ENCODE measurements at regions not wholly inside any gene's neighbourhood (a gene's known extent, or its start where the extent isn't known, plus 50 kb on each side); places are given as distances from the start of the nearest gene placed in this dataset.
"Not testable (repeated sequence)": the region's sequence is repeated elsewhere in the genome, so short reads cannot be mapped to it uniquely, and the experiment has no call there.

DNA sequence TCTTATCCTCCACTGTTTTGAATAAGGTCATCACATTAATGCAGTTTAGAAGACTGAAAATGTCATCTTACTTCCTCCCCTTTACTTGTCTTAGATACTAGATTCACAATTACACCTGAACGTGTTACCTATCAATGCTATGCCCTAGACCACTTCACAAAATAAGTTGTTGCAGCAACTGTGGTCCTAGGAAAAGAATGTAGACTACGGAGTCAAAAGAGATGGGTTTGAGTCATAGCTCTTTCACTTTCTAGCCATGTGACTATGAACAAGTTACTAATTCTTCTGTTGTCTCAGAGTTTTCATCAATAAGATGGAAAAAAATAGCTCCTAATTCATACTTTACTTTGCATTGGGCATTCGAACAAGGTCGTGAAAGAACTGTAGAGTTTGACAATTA is 164.3 kb upstream of the PREP start:
- no peak for DNase-seq

DNA sequence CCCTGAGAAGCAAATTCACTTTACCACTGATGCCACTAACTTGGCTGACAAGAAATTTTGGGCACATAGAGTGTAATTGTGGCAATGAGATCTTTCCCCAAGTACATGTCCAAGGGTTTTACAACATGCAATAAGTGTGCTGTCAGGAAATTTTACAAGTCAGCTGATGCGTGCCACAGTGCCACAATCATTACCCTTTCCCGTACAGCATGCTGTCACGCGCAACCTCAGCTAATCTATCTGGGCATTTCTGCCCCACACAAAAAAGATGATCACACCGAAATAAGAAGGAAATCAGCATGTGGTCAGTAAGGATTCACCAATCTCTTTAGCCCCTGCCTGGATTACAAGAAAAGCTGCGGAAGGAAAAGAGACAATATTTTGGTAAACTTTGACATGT is 163.6 kb upstream of the PREP start:
- no peak for DNase-seq

DNA sequence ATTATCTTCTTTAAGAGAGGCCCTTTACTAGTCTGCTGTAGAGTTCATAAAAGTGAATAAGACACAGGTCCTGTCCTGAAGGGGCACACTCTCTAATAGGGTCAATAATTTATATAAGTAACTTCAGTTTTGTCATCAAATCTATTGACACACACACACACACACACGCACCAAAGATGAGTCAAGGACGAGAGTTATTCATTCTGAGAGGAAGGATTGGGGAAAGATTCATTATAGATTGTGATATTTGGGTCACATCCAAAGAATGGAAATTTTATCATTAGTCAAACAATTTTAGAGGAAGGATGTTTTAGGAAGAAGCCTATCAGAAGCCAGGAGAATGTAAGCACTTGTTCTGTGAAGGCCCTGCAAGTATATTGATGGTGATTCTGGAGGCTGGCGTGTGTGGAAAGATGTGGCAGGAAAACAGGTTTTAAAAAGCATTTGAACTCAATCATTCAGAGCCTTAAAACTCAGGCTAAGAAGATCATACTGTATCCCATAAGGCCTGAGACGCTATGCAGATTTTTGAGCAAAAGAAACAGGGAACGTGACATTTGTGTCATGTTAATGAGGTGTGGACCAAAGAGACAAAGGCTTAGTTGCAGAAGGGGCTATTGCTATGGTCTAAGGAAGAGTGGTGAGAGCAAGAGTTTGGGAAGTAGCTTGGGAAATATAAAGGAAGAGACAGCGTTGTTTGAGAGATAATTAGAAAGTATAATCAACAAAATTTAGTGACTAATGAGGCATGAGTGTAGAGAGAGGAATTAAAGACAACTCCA is 161.4 kb upstream of the PREP start:
- DNase-seq, result no peak

DNA sequence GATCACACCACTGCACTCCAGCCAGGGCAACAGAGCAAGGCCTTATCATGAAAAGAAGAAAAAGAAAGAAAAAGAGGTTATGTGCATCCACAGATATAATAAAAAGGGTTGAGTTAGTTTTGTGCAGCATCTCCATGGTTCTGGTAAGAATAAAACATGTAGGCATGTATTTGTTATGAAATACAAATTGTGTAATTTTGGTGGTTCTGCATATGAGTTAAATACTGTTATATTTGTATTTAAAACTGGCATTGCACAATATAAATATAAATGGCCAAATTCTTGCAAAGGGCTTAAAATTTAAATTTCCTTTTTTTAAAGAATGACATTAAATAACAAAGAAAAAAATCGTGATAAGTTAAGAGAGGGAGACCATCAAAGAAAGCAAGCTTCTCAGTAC is 159.1 kb upstream of the PREP start:
- no peak for DNase-seq

DNA sequence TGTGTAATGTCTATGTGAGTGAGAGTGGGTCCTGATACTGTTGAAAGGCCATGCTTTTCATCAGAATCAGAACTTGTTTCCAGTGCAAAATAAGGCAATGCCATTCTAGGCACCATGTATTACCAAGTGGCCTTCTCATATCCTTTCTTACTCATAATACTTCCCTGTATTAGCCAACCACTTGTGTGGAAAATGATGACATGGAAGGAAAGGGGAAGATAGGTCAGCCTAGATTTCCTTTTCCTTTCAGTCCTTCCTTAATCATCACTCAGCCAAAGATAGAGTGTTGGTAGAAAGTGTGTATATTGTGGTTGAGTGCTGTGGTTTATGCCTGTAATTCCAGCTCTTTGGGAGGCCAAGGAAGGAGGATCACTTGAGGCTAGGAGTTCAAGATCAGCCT is 158.6 kb upstream of the PREP start:
- DNase-seq, result no peak

DNA sequence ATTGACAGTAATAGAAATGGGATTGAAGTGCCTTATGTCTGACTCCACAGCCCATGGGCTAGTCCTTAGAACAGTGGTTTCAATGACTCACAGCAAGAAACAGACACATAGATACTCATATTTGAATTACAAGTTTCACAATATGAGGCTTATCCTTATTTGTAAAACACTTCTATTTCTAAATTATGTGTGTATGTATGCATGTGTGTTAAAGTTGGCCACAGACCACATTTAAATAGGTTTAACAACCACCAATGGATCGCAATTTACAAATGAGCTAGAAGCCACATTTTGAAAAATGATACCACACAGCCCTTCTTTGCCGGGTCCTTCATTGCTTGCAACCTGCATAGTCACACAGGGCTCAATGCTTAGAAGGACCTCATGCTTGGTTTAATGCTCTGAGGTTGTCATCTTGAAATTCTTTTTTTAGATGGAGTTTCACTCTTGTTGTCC is 157.8 kb upstream of the PREP start:
- no peak for DNase-seq

DNA sequence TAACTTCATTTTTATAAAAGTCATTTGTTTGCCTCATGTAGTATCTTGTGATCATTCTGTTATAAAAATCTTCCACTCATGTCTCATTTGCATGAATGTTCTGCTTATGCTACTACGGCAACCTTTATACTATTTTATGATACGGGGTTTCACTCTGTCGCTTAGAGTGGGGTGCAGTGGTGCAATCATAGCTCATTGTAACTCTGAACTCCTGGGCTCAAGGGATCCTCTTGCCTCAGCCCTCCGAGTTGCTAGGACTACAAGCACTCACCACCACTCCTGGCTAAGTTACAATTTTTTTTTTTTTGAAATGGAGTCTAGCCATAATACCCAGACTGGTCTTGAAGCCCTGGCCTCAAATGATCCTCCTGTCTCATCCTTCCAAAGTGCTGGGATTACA is 154.4 kb upstream of the PREP start:
- DNase-seq, result no peak

DNA sequence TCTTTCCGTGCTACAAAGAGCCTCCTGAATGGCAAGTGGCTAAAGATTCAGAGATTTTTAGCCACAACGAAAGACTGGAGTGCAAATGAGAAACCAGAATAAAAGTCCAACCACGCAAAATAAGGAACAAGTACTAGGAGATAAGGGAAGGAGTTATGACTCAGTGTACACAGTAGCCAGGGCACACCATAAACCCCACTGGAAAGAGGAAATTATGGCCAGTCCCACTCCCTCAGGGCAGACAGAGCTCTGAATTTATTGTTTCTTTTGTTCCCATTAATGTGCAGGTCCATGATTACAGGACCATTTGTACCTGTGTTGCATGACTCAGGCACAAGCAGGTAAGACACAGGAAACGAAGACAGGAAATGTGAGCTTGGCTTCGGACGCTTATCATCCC is 150.3 kb upstream of the PREP start:
- no peak for DNase-seq

DNA sequence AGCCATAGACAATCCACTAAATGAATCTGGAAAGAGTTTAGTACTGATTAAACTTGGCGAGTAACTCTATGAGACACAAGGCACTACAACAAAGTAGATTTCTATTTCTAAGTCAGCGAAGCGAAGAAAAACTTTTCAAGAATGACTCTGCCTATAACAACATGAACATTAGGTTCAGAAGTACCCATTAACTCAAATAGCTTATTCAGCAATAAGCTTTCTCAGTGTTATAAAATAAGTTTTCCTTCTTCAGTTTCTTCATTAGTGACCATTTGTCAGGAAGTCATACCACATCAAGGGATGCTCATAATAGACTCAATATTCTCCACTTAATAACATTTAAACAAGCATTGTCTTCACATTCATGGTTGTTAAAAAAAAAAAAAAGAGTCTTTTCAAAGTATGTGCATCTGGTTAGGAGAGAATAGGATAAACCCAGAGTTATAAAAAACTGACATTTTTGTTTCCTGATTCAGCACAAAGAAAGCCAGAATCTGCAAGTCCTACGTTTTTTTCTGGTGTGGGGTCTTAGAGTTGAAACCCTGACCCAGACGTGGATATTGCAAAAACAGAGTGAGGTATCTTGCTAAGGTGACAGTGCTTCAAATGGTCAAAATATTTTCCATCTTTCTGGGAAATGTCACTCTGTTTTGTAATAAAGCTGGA is 148.2 kb upstream of the PREP start:
- no peak for DNase-seq

DNA sequence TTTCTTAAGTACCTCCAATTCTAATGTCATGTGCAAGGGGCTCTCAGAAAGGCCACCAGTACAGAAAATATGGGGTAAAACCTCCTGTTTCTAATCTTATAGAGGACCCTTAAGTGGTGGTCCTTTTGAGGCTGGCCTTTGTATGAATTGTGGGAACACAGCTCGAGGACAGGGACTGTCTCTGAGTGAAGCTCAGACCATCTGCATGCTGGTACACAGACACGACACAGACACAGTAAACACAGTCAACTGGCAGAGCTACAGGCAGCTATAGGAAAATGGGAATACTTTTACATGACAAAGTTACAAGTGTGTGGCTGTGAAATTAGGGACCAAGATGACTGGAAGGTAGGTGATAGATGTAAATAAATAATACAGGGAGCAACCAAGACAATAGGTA is 143.9 kb upstream of the PREP start:
- no peak for DNase-seq

DNA sequence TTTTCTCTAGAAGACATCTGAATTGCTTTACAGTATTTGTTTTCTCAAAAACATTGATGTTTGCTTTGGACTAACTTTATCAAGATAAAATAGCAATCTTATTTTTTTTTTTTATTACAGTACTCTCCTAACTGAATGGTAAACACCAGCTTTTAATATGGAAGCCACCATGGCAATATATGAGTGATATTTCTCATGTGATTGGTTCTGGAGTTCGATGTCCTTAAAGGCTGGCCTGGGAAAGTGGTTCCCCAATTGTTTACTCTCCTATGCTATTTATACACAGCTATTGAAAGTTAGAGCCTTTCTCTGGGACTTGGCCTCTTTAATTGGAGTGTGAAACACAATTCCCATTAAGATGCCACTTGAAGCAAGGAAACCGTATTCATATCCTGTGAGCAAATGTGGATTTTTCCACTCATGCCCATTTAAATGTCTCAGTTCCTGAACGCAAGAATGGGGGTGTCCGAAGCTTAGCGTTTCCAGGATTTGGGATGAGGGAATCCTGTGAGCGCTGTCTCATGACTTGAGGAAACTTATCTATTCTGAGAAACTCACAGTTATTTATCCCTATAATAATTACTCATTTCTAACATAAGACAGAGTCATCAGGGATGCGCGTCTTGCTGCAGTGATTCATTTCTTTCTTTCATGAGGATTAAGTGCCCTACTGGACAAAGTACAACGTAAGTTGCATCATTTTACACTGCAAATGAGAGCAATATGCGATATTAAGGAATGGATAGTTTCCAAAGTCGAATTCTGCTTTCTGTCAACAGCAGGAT is 143.3 kb upstream of the PREP start:
- no peak for DNase-seq

DNA sequence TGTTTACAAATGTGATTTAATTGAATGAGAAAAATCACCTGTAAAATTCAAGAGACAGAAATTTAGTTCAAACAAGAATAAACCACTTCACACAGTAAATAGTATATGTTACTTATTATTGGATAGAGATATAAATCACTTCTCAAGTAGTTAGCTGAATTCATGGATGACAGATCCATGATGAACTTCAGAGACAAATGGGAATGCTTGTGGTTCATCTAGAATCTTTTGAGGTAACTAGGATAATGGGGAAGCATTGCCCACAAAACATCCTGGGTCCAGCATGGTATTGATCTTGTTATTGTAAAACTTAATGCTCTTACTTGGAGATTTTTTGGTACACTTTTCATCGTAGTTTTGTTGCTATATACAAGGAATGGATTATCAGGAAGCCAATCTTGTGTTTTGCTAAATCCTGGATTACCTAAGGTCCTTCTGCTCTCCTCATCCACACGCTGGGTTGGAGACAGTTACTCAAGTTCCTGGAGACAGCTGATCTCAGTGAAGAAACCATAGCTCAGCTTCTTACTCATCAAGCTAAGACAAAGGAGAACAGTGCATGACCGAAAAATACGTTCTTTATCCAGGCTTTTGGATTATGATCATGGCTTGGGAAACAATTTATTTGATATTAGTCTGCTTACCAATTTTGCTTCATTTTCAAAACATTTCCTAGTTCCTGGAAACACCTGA is 142.5 kb upstream of the PREP start:
- no peak for DNase-seq

DNA sequence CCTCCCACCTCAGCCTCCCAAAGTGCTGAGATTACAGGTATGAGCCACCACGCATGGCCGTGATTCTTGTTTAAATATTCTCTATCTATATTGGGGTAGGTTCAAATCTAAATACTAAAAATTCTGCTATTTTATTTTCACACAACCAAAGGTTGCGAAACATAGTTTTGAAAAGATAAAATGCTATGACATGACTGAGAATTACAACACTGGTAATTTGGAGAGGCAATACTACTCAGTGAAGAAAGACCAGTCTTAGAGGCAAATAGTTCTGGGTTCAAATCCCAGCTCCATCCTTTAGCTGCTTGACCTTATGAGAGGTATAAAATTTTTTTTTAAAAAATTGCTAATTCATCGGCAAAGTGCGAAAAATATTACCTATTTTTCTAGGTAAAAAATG is 137.0 kb upstream of the PREP start:
- DNase-seq, result no peak

DNA sequence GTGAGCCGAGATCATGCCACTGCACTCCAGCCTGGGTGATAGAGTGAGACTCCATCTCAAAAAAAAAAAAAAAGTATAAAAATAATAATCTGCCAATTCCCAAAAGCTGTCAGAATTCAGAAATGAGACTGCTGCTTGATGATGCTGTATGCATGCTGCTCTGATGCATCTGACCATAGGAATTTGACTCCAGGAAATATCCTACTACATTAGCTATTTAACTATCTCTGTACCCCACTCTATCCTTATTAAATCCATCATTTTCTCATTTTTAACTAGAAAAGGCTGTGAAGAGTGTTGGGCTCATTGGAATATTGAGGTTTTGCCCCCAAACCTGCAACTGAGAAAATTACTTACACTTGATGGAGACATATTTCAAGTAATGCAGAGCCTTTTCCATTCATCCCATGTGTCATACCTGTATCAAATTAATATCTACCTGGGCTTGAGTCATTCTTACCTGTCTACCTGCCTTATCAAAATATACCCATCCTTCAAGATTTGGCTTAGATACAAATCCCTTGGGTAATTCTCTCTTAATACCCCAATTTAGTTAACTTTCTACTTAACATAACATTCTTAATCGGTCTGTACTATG is 135.2 kb upstream of the PREP start:
- no peak for DNase-seq

DNA sequence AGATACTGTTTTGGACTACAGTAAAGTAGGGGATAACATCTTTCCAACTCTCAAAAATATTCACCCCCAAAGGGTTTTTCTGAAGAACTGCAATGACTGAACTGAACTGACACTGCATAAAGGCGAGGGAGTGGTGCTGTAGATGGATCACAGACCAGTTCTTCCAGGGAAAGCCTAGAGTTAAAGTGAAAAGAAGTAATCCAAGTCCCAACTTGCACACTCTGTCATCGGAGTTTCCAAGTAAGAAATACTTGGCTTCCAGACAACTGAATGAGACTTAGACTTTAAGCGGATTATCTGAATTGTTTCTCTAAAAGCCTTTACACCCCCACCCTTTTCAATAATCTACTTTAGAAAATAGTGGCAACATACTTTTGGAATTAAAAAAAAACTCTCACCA is 134.1 kb upstream of the PREP start:
- DNase-seq, result peak; percentile 7

DNA sequence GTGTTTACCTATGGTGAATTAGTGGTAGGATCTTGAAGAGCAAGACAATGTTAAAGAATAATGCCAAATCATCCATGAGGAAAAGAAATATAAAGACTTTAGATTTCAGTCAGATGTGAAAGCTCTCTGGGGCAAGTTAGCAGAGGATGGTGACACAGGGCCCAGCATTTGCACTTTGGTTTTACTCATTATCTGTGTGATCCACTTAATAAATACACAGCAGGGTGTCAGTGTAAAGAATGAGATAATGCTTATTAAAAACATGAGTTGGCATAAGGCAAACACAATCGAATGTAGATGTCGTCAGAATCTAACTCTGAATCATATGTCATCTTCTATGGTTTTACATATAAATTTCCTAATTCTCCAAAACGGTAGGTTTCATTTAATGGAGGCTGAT is 130.4 kb upstream of the PREP start:
- DNase-seq, result no peak

DNA sequence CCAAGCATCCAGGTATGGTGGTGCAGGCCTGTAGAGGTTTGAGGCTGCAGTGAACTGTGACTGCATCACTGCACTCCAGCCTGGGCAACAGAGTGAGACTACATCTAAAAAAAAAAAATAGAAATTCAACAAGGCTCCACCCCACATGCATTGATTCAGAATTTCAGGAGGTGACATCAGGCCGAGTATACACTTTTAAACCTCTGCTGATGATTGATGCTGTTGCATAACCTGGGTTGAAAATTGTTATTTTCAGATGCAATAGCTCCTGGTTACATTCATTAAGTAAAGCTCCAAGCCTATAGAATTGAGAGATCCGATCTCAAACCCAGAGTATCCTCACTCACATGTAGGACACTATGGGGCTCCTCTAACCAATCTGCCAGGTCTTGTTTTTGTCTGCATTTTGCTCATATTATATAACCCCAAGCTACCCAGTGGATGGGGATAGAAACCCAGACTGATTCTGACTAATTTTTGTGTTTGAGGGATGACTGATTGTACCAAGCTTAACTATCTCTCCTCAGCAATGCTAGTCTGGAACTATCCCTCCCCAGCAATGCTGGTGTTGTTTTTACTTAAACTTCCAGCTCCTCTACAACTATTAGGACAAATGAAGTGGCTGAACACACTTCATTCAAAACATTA is 123.5 kb upstream of the PREP start:
- DNase-seq, result no peak

DNA sequence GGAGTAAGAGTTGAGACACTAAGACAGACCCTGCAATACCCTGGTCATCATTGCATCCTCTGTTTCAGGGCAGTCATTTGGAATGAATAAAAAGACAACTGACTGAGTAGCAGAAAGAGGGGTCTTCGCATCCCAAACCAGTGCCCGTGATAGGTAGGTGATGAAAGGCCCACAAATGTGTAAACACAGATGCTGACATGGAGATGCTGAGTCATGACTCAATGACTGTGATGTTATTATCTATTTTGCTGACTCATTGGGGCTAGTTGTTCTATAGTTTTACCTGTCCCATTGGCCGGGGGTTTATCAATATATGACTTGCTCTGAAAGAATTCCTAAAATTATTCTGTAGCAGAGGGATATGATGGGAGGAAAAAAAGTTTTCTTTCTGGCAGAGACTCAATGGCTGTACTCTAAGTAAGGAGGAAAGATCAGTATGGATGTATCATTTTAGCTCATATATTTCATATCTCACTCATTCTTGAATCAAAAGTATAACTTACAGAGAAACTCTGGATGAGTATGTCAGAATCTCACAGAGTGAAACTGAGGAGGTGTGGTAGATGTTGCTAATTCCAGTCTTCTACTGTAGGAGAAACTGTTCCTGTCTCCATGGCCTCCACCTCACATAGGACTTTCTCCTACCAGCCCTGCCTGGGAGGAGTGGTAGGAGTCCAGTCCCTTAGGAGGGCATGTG is 119.9 kb upstream of the PREP start:
- DNase-seq, result no peak

DNA sequence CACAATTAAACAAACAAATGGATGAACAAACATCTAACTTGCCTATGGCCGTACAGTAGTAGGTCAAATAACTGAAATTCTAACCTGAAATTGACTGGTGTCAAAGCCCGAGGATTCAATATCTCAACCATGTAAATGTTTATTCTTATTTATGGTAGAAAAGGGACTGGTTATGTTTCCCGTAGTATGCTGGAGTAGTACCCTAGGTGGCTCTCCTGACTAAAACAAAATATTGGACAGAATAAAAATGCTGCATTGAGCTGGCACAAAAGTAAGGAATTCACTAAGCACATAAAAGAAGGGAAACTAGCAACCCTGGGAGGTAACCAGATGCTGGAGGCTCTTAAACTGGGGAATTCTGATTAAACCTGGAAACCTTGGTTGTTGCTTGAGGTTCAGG is 117.1 kb upstream of the PREP start:
- no peak for DNase-seq

DNA sequence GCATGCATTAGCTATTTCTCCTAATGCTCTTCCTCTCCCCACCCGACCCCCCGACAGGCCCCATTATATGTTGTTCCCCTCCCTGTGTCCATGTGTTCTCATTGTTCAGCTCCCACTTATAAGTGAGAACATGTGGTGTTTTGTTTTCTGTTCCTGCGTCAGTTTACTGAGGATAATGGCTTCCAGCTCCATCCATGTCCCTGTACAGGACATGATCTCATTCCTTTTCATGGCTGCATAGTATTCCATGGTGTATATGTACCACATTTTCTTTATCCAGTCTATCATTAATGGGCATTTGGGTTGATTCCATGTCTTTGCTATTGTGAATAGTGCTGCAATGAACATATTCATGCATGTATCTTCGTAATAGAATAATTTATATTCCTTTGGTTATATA is 116.1 kb upstream of the PREP start:
- not testable (repeated sequence) for DNase-seq

DNA sequence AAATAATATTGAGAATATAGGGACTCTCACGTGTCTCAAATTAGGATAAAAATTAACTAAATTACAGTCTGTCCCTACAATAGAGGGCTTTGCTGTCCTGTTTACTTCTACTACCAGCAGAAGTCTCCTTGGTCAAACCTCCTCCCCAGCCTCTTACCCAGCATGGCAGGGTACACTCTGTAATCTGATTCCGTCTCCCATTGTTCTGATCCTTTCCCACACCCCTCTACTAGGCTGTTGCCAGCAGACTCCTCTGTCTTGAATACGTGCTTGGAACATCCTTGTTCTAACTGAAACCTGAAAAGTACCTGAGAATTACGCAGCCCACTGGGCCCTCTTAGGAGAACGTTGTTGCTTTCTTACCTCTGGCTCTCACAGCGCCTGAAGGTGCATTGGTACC is 112.2 kb upstream of the PREP start:
- no peak for DNase-seq

Measured in hindlimb muscle (tissue), 1 donor.